DMS114 treated with DMSO at 0.1 percent for 48 hours (cell line): ENCODE measurements at regions not wholly inside any gene's neighbourhood (a gene's known extent, or its start where the extent isn't known, plus 50 kb on each side); places are given as distances from the start of the nearest gene placed in this dataset.
"Not testable (repeated sequence)": the region's sequence is repeated elsewhere in the genome, so short reads cannot be mapped to it uniquely, and the experiment has no call there.

ENCODE experiments used
- DNase-seq: peaks from one replicate; lab custom pipeline; 2025; ENCODE audit not compliant: unreplicated experiment; lab: John Stamatoyannopoulos, UW

GRCh38 chr1:47522935-47523834 is 85.3 kb downstream of the FOXD2 start:
- no peak for DNase-seq

GRCh38 chr1:47523835-47524215 is 86.0 kb downstream of the FOXD2 start:
- DNase-seq: no peak

DNA sequence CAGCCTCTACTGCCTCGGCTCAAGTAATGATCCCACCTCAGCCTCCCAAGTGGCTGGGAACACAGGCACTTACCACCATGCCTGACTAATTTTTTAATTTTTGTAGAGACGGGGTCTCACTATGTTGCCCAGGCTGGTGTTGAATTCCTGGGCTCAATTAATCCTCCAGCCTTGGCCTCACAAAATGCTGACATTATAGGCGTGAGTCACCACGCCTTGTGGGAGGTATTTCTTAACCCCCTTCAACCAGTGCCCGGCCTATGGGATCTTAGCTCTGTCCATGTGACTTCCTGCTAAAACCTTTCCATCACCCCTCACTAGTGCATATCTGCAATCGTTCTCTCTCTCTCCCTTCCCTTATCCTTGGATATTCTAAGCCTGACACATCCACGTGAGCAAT is 86.4 kb downstream of the FOXD2 start:
- no peak for DNase-seq

GRCh38 chr1:47527653-47528272 is 89.9 kb downstream of the FOXD2 start:
- peak; percentile 10 for DNase-seq

DNA sequence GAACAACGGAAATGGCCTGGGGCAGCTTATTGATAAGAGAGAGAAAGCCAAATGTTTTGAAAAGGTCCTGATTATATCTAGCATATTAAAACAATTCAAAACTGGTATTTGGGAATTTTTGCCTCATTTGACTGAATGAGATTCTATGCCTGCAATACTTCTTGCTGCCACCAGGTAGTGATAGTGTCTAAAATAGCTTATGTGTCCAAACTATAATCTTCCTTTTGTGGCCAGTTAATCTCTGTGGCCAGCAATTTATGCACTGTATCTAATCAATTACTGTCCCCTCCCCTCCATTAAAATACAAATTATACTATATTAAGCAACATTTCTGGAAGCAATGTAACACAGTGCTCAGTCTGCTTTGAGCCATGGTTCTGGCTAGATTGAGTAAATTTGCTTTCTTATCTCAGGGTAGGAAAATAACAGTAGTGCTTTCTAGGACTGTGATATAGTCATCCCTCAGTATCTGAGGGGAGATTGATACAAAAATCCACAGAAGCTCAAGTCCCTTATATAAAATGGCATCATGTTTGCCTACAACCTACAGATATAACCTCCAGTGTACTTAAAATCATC is 91.8 kb downstream of the FOXD2 start:
- DNase-seq: no peak

DNA sequence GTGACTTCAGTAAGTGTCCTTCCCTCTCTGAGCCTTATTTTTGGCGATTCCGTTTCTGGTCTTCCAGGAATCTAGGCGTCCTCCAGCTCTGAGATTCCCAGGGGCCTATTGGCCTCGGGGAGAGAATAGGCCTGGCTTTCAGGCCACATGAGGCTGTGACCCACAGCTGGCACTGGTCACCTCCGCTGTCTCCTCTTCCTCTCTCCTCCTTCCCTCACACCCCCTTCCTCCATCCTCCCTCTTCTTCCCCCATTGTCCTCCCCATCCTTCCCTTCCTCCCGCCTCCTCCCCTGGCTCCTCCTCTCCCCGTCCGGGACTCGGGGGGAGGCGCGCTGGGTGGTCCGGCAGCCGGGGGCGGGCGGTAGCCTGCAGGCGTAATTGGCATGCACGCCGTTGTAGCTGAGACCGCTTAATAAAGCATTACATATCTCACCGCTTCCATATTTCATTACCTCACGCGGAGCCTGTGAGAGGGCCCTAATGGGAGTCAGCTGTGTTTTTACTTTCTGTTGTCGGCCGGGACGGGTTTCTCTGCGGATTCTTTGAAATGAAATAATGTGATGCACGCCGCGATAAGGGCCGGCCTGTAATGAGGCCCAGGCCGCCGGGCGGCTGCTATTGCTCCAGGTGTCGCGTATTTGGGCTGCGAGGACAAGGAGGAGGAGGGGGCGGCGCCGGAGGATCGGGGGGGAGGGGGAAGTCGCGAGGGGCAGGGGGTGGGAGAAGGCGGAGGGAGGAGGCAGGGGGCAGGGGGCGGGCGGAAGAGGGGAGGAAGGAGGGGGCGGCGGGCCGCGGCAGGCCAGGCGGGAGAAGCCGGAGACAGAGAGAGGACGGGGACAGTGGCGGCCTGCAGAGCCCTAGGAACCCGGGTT is 95.3 kb downstream of the FOXD2 start:
- DNase-seq: peak; percentile 23

- DNase-seq: no peak
Observed at GRCh38 chr1:47533793-47534328, 96.0 kb downstream of the FOXD2 start.

DNA sequence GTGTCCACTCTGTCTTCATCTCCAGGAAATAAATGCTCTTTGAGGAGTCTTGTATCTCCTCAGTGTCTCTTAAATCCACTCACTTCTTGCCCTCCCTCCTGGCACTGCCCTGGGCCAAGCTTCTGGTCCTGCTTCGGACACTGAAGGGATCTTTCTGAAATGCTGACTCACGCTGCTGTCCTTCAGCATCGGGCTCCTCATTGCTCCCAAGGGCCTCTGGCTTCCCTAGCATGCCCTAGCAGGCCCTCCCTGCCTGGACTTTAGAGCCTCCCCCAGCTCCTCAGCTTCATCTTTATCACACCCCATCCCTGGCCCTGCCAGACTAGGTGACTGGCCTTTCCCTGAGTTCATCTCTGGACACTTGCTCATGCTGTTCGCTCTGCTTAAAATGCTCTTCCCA is 96.6 kb downstream of the FOXD2 start:
- no peak for DNase-seq

DNA sequence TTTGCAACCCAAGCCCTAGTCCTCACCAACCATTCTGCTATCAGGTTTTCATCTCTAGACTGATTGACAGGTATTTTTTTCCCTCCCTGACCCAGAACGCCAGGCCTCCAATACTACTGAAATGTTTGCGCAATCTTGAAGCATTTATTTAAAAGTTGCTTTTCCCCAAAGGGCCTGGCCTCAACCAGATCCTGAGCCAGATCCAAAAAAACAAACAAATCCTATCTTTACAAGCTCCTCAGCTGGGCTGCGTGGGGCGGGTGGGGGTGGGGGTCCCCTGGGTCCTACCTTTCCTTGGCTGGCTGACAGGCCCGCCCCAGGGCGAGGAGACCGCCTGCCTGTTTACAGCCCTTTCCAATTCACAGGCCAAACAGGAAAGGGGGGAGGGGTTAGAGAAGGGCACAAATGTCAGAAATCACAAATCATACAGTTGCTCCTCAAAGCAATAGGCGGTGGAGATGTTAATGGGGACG is 98.8 kb downstream of the FOXD2 start:
- DNase-seq: no peak

DNA sequence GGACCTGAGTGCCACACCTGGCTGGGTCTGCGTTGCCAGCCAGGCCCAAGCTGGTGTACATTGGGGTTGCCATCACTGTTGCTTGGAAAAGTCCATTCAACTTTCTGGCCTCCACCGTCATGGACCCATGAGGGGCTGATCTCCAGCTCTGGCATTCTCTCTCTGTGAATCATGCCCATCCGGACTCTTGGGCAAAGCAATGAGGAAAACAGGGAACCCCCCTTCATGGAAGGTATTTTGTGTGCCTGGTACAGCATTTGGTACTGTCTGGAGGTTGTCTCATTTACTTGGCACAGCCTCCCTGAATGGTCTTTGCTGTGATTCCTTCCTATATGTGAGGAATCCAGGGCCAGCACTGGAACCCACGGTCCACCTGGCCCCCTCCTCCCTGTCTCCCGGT is 99.4 kb downstream of the FOXD2 start:
- no peak for DNase-seq

DNA sequence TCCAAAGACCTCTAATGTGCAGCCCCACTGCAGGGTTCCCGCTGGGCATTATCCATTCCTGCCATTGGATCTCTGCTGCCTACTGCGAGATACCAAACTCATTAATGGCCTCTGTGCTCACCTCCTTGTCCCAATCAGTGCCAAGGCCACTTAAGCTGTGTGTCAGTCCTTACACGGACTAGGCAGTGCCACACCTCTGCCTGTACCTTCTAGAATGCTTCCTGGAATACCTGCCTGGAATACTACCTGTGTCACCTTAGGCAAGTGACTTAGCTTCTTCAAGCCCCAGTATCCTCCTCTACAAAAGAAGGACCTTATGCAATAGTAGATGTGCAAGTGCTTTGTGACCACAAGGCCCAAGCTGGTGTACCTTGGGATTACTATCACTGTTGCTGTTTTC is 100.1 kb downstream of the FOXD2 start:
- DNase-seq: no peak

GRCh38 chr1:47538530-47538929 is 100.7 kb downstream of the FOXD2 start:
- DNase-seq: not testable (repeated sequence)

GRCh38 chr1:47541705-47542104 is 103.9 kb downstream of the FOXD2 start:
- not testable (repeated sequence) for DNase-seq

- not testable (repeated sequence) for DNase-seq
Observed at GRCh38 chr1:47543089-47543488, 105.2 kb downstream of the FOXD2 start.

- no peak for DNase-seq
Observed at GRCh38 chr1:47545912-47546483, 108.2 kb downstream of the FOXD2 start.

- no peak for DNase-seq
Observed at GRCh38 chr1:47547753-47548573, 110.1 kb downstream of the FOXD2 start.

- DNase-seq: no peak
Observed at GRCh38 chr1:47548637-47549036, 110.8 kb downstream of the FOXD2 start.

DNA sequence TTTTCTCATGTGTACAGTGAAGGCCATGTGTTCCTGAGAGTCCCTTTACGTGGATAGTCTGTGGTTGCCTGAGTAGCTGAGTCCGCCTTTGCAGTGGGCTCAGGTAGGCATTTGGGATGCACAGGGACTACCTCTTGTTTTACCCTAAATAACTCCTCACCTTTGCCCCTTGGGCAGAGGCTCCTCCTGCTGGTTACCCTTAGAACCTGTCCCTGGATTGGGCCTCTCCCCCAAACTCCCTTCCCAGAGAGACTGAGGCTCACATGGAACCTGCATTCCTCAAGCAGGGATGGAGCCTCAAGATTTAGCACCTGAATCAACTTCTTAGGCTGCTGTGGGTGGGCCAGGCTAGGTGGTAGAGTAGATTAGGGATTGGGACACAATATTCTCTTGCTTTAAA is 111.7 kb downstream of the FOXD2 start:
- no peak for DNase-seq

GRCh38 chr1:47550929-47551328 is 113.1 kb downstream of the FOXD2 start:
- DNase-seq: no peak
